Right atrium auricular region (tissue), 2 donors: ENCODE measurements at regions not wholly inside any gene's neighbourhood (a gene's known extent, or its start where the extent isn't known, plus 50 kb on each side); places are given as distances from the start of the nearest gene placed in this dataset.

ENCODE experiments used
- DNase-seq: peaks from one replicate; pipeline ENCODE4 v3.0.0-alpha.2; 2019; ENCODE audit warnings: low spot score
- H3K27ac ChIP-seq, 2 donors: fragments of 200-600 bp; sonication (generic); 1 replicate in 1 of 2; 2 replicates in 1 of 2; pipeline ENCODE4 v1.5.1; 2016 to 2019
- H3K27me3 ChIP-seq, 2 donors: fragments of 200-600 bp; sonication (generic); one replicate each; pipeline versions ENCODE4 v1.5.1 to v1.6.0; 2017 to 2019
- H3K36me3 ChIP-seq: fragments of 200-600 bp; sonication (generic); one replicate; pipeline ENCODE4 v1.5.1; 2016
- H3K4me1 ChIP-seq, 2 donors: fragments of 200-600 bp; sonication (generic); one replicate each; pipeline versions ENCODE4 v1.5.1 to v1.6.0; 2017 to 2019
- H3K4me3 ChIP-seq, 2 donors: fragments of 200-600 bp; sonication (generic); 1 replicate in 1 of 2; 2 replicates in 1 of 2; pipeline ENCODE4 v1.5.1; 2017 to 2019; ENCODE audit warnings: mild to moderate bottlenecking in 1 of 2, moderate library complexity in 1 of 2
- H3K9me3 ChIP-seq, 2 donors: fragments of 200-600 bp; sonication (generic); one replicate each; pipeline ENCODE4 v1.5.1; 2019
- CTCF ChIP-seq, 2 donors: fragments of 200-600 bp; sonication (generic); IDR thresholded peaks; one replicate each; pipeline ENCODE4 v1.5.1; 2019; ENCODE audit warnings: antibody characterized with exemption in 2 of 2

- Histone ChIP-seq H3K36me3 (no peaks in the 10 kb centered on the region), H3K27ac (no peak overlapping the region), H3K27me3 (no peaks in the 10 kb centered on the region), H3K9me3 (no peaks in the 10 kb centered on the region), H3K4me3 (no peak overlapping the region), H3K4me1 (no peaks in the 10 kb centered on the region)
- no peak for TF ChIP-seq CTCF (IDR thresholded peaks at IDR 0.05)
- no peak for DNase-seq
Observed at GRCh38 chr2:59000796-59001195, 759.7 kb upstream of the FANCL start.

GRCh38 chr2:58992062-58992706, 751.1 kb upstream of the FANCL start:
- H3K4me3 ChIP-seq, result no peak overlapping the region
- no peaks in the 10 kb centered on the region for H3K36me3 ChIP-seq
- TF ChIP-seq CTCF (IDR thresholded peaks at IDR 0.05), result no peak

GRCh38 chr2:58991357-58991756, 750.2 kb upstream of the FANCL start:
- TF ChIP-seq CTCF (IDR thresholded peaks at IDR 0.05), result no peak
- no peak for DNase-seq
- no peak overlapping the region for H3K27ac ChIP-seq
- no peaks in the 10 kb centered on the region for H3K36me3 ChIP-seq
- no peak overlapping the region for H3K4me3 ChIP-seq
- no peaks in the 10 kb centered on the region for H3K9me3 ChIP-seq
- H3K27me3 ChIP-seq, result no peaks in the 10 kb centered on the region
- no peaks in the 10 kb centered on the region for H3K4me1 ChIP-seq

More at GRCh38 chr2:58992062-58992706, 751.1 kb upstream of the FANCL start:
- Histone ChIP-seq H3K4me1 (no peaks in the 10 kb centered on the region), H3K27me3 (no peaks in the 10 kb centered on the region), H3K9me3 (no peaks in the 10 kb centered on the region), H3K27ac (no peak overlapping the region)
- no peak for DNase-seq

- H3K27ac ChIP-seq, result no peak overlapping the region
- H3K4me3 ChIP-seq, result no peak overlapping the region
- H3K4me1 ChIP-seq, result no peaks in the 10 kb centered on the region
- H3K36me3 ChIP-seq, result no peaks in the 10 kb centered on the region
- H3K9me3 ChIP-seq, result no peaks in the 10 kb centered on the region
- TF ChIP-seq CTCF (IDR thresholded peaks at IDR 0.05), result no peak
- H3K27me3 ChIP-seq, result no peaks in the 10 kb centered on the region
- no peak for DNase-seq
Observed at GRCh38 chr2:58985541-58985940, 744.4 kb upstream of the FANCL start.

GRCh38 chr2:58984731-58985130, 743.6 kb upstream of the FANCL start:
- no peak overlapping the region for H3K27ac ChIP-seq
- no peak for TF ChIP-seq CTCF (IDR thresholded peaks at IDR 0.05)
- H3K36me3 ChIP-seq, result no peaks in the 10 kb centered on the region
- H3K9me3 ChIP-seq, result no peaks in the 10 kb centered on the region
- H3K4me3 ChIP-seq, result no peak overlapping the region
- DNase-seq, result no peak
- no peaks in the 10 kb centered on the region for H3K27me3 ChIP-seq
- no peaks in the 10 kb centered on the region for H3K4me1 ChIP-seq

GRCh38 chr2:58983111-58983510, 742.0 kb upstream of the FANCL start:
- H3K27me3 ChIP-seq, result no peaks in the 10 kb centered on the region
- no peak overlapping the region for H3K27ac ChIP-seq
- H3K4me1 ChIP-seq, result no peaks in the 10 kb centered on the region
- no peaks in the 10 kb centered on the region for H3K36me3 ChIP-seq
- DNase-seq, result no peak
- no peaks in the 10 kb centered on the region for H3K9me3 ChIP-seq
- no peak for TF ChIP-seq CTCF (IDR thresholded peaks at IDR 0.05)
- no peak overlapping the region for H3K4me3 ChIP-seq
